ENCODE measurements at regions not wholly inside any gene's neighbourhood (a gene's known extent, or its start where the extent isn't known, plus 50 kb on each side); places are given as distances from the start of the nearest gene placed in this dataset.

- no peak for TF ChIP-seq EP300 (IDR thresholded peaks at IDR 0.05)
- TF ChIP-seq CTCF (IDR thresholded peaks at IDR 0.05) = no peak
These were observed 505.1 kb downstream of the DNAH5 start for GRCh38 chr5:13439430-13439829.
